Effector memory CD8-positive, alpha-beta T cell (primary cell): ENCODE measurements at regions not wholly inside any gene's neighbourhood (a gene's known extent, or its start where the extent isn't known, plus 50 kb on each side); places are given as distances from the start of the nearest gene placed in this dataset.

Experiments
- ATAC-seq: fragments of 150-1000 bp; cut with Tn5 transposase; replicated peaks from 2 replicates; pipeline ENCODE4 v1.10.0; 2021; ENCODE audit warnings: mild to moderate bottlenecking, moderate library complexity
- DNase-seq, 3 experiments: peaks; one replicate each; pipeline ENCODE4 v3.0.0; 2021
- H3K27ac Mint-ChIP-seq, 2 donors: one replicate each; pipeline ENCODE4 v1.8.0; 2022; ENCODE audit warnings: mild to moderate bottlenecking in 2 of 2, mixed read lengths in 2 of 2, moderate library complexity in 2 of 2
- H3K27me3 Mint-ChIP-seq, 2 donors: one replicate each; pipeline ENCODE4 v1.8.0; 2022; ENCODE audit warnings: mixed read lengths in 2 of 2
- H3K36me3 Mint-ChIP-seq: one replicate; pipeline ENCODE4 v1.8.0; 2022; ENCODE audit warnings: mild to moderate bottlenecking, moderate library complexity, mixed read lengths; ENCODE audit not compliant: insufficient read depth
- H3K4me1 Mint-ChIP-seq, 2 donors: one replicate each; pipeline ENCODE4 v1.8.0; 2022; ENCODE audit warnings: low read depth in 2 of 2, mixed read lengths in 2 of 2
- H3K4me3 Mint-ChIP-seq, 2 donors: one replicate each; pipeline ENCODE4 v1.8.0; 2022; ENCODE audit warnings: mild to moderate bottlenecking in 2 of 2, mixed read lengths in 2 of 2, moderate library complexity in 2 of 2
- H3K9me3 Mint-ChIP-seq, 2 donors: one replicate each; pipeline ENCODE4 v1.8.0; 2022; ENCODE audit warnings: mixed read lengths in 2 of 2

- no peak overlapping the region for H3K4me3 Mint-ChIP-seq
- no peaks in the 10 kb centered on the region for H3K4me1 Mint-ChIP-seq
- H3K9me3 Mint-ChIP-seq, result no peaks in the 10 kb centered on the region
- no peak overlapping the region for H3K27ac Mint-ChIP-seq
- ATAC-seq, result no peak
- no peak for DNase-seq
- peaks cover 0 to 5% of the 10 kb centered on the region in 2 donors for H3K27me3 Mint-ChIP-seq
- H3K36me3 Mint-ChIP-seq, result no peaks in the 10 kb centered on the region
Observed at GRCh38 chr7:115153176-115153575, 231.3 kb downstream of the MDFIC start.

GRCh38 chr7:115146148-115146547 lies 224.3 kb downstream of the MDFIC start:
- Mint-ChIP-seq H3K4me3 (no peak overlapping the region), H3K27me3 (peaks cover 0 to 8% of the 10 kb centered on the region in 2 donors), H3K27ac (no peak overlapping the region), H3K9me3 (no peaks in the 10 kb centered on the region), H3K4me1 (no peaks in the 10 kb centered on the region), H3K36me3 (no peaks in the 10 kb centered on the region)
- DNase-seq (no peak), ATAC-seq (peak; percentile 36)

GRCh38 chr7:115145512-115145911 lies 223.6 kb downstream of the MDFIC start:
- H3K4me3 Mint-ChIP-seq, result no peak overlapping the region
- peaks cover 0 to 8% of the 10 kb centered on the region in 2 donors for H3K27me3 Mint-ChIP-seq

GRCh38 chr7:115137816-115138215 lies 215.9 kb downstream of the MDFIC start:
- no peak for ATAC-seq
- Mint-ChIP-seq H3K4me1 (peaks cover 11 to 35% of the 10 kb centered on the region in 2 donors), H3K27ac (peak overlapping the region in 1 of 2 donors; percentile 52), H3K27me3 (no peaks in the 10 kb centered on the region), H3K9me3 (peaks cover 0 to 7% of the 10 kb centered on the region in 2 donors), H3K4me3 (no peak overlapping the region), H3K36me3 (no peaks in the 10 kb centered on the region)
- DNase-seq, result no peak

More at GRCh38 chr7:115145512-115145911, 223.6 kb downstream of the MDFIC start:
- DNase-seq, result no peak
- no peak for ATAC-seq
- no peaks in the 10 kb centered on the region for H3K4me1 Mint-ChIP-seq
- H3K9me3 Mint-ChIP-seq, result no peaks in the 10 kb centered on the region
- H3K36me3 Mint-ChIP-seq, result no peaks in the 10 kb centered on the region
- H3K27ac Mint-ChIP-seq, result no peak overlapping the region

GRCh38 chr7:115136796-115137443 lies 215.0 kb downstream of the MDFIC start:
- no peak for ATAC-seq
- H3K27ac Mint-ChIP-seq, result peak overlapping the region; percentile 0 to 52
- DNase-seq, result no peak
- H3K36me3 Mint-ChIP-seq, result no peaks in the 10 kb centered on the region
- peaks cover 11 to 35% of the 10 kb centered on the region in 2 donors for H3K4me1 Mint-ChIP-seq
- no peak overlapping the region for H3K4me3 Mint-ChIP-seq
- H3K27me3 Mint-ChIP-seq, result no peaks in the 10 kb centered on the region
- H3K9me3 Mint-ChIP-seq, result peaks cover 0 to 7% of the 10 kb centered on the region in 2 donors

GRCh38 chr7:115135769-115136410 lies 214.0 kb downstream of the MDFIC start:
- ATAC-seq (peak; percentile 97), DNase-seq (no peak)
- no peaks in the 10 kb centered on the region for H3K27me3 Mint-ChIP-seq
- H3K9me3 Mint-ChIP-seq, result peaks cover 0 to 7% of the 10 kb centered on the region in 2 donors
- peak overlapping the region in 1 of 2 donors; percentile 15 for H3K4me3 Mint-ChIP-seq
- peaks cover 11 to 35% of the 10 kb centered on the region in 2 donors for H3K4me1 Mint-ChIP-seq
- H3K27ac Mint-ChIP-seq, result no peak overlapping the region
- H3K36me3 Mint-ChIP-seq, result no peaks in the 10 kb centered on the region

GRCh38 chr7:115135146-115135545 lies 213.3 kb downstream of the MDFIC start:
- no peak for ATAC-seq
- no peak overlapping the region for H3K27ac Mint-ChIP-seq

GRCh38 chr7:115133248-115133647 lies 211.4 kb downstream of the MDFIC start:
- Mint-ChIP-seq H3K27ac (no peak overlapping the region), H3K9me3 (peaks cover 0 to 7% of the 10 kb centered on the region in 2 donors), H3K27me3 (no peaks in the 10 kb centered on the region), H3K4me3 (no peak overlapping the region), H3K4me1 (peaks cover 11 to 35% of the 10 kb centered on the region in 2 donors), H3K36me3 (no peaks in the 10 kb centered on the region)
- no peak for DNase-seq
- ATAC-seq, result no peak

More at GRCh38 chr7:115135146-115135545, 213.3 kb downstream of the MDFIC start:
- peaks cover 0 to 7% of the 10 kb centered on the region in 2 donors for H3K9me3 Mint-ChIP-seq
- H3K36me3 Mint-ChIP-seq, result no peaks in the 10 kb centered on the region
- H3K4me3 Mint-ChIP-seq, result peak overlapping the region in 1 of 2 donors; percentile 15
- DNase-seq, result no peak
- peaks cover 11 to 35% of the 10 kb centered on the region in 2 donors for H3K4me1 Mint-ChIP-seq
- no peaks in the 10 kb centered on the region for H3K27me3 Mint-ChIP-seq

- H3K27me3 Mint-ChIP-seq, result no peaks in the 10 kb centered on the region
- H3K36me3 Mint-ChIP-seq, result no peaks in the 10 kb centered on the region
- DNase-seq (no peak), ATAC-seq (no peak)
- H3K27ac Mint-ChIP-seq, result no peak overlapping the region
- no peak overlapping the region for H3K4me3 Mint-ChIP-seq
- H3K4me1 Mint-ChIP-seq, result peaks cover 7 to 28% of the 10 kb centered on the region in 2 donors
- H3K9me3 Mint-ChIP-seq, result peaks cover 0 to 7% of the 10 kb centered on the region in 2 donors
Observed at GRCh38 chr7:115132096-115132495, 210.2 kb downstream of the MDFIC start.

- ATAC-seq, result no peak
- H3K27me3 Mint-ChIP-seq, result no peaks in the 10 kb centered on the region
- peaks cover 0 to 2% of the 10 kb centered on the region in 2 donors for H3K9me3 Mint-ChIP-seq
- no peaks in the 10 kb centered on the region for H3K36me3 Mint-ChIP-seq
- no peak overlapping the region for H3K4me3 Mint-ChIP-seq
- H3K27ac Mint-ChIP-seq, result no peak overlapping the region
- no peak for DNase-seq
- H3K4me1 Mint-ChIP-seq, result peaks cover 0 to 2% of the 10 kb centered on the region in 2 donors
Observed at GRCh38 chr7:115128154-115128553, 206.3 kb downstream of the MDFIC start.

- Mint-ChIP-seq H3K4me1 (peaks cover 0 to 2% of the 10 kb centered on the region in 2 donors), H3K27me3 (no peaks in the 10 kb centered on the region), H3K4me3 (no peak overlapping the region), H3K9me3 (no peaks in the 10 kb centered on the region), H3K36me3 (no peaks in the 10 kb centered on the region), H3K27ac (no peak overlapping the region)
- no peak for ATAC-seq
- DNase-seq, result no peak
Observed at GRCh38 chr7:115127399-115128021, 205.6 kb downstream of the MDFIC start.

- ATAC-seq (no peak), DNase-seq (no peak)
- Mint-ChIP-seq H3K9me3 (no peaks in the 10 kb centered on the region), H3K27ac (no peak overlapping the region), H3K36me3 (no peaks in the 10 kb centered on the region), H3K4me1 (peaks cover 0 to 6% of the 10 kb centered on the region in 2 donors), H3K4me3 (no peak overlapping the region), H3K27me3 (no peaks in the 10 kb centered on the region)
Observed at GRCh38 chr7:115125750-115126149, 203.9 kb downstream of the MDFIC start.

- Mint-ChIP-seq H3K36me3 (no peaks in the 10 kb centered on the region), H3K27me3 (no peaks in the 10 kb centered on the region), H3K9me3 (no peaks in the 10 kb centered on the region), H3K27ac (no peak overlapping the region), H3K4me3 (no peak overlapping the region), H3K4me1 (peaks cover 0 to 6% of the 10 kb centered on the region in 2 donors)
- no peak for ATAC-seq
- DNase-seq, result no peak
Observed at GRCh38 chr7:115125312-115125711, 203.4 kb downstream of the MDFIC start.
